WERI-Rb-1 (cell line): ENCODE measurements at regions not wholly inside any gene's neighbourhood (a gene's known extent, or its start where the extent isn't known, plus 50 kb on each side); places are given as distances from the start of the nearest gene placed in this dataset.

ENCODE experiments used
- DNase-seq: peaks from one replicate; pipeline ENCODE4 v3.0.0-alpha.2; 2020
- H3K27ac ChIP-seq: fragments of 250-450 bp; sonication (Bioruptor Pico); 2 replicates; pipeline ENCODE4 v1.5.1; 2020; ENCODE audit warnings: mild to moderate bottlenecking, moderate library complexity
- H3K27me3 ChIP-seq: fragments of 250-450 bp; sonication (Bioruptor Pico); 2 replicates; pipeline ENCODE4 v1.5.1; 2021; ENCODE audit warnings: mild to moderate bottlenecking, low read depth, moderate library complexity; ENCODE audit not compliant: insufficient read depth, severe bottlenecking
- H3K36me3 ChIP-seq: fragments of 250-450 bp; sonication (Bioruptor Pico); 2 replicates; pipeline ENCODE4 v1.5.1; 2020; ENCODE audit warnings: mild to moderate bottlenecking, moderate library complexity
- H3K4me3 ChIP-seq: 2 replicates; pipeline ENCODE4 v1.5.1; 2011; ENCODE audit warnings: low read depth, mild to moderate bottlenecking, control low read depth, low read length
- H3K9me3 ChIP-seq: fragments of 250-450 bp; sonication (Bioruptor Pico); 2 replicates; pipeline ENCODE4 v1.5.1; 2021; ENCODE audit warnings: mild to moderate bottlenecking, moderate library complexity; ENCODE audit not compliant: severe bottlenecking
- CTCF ChIP-seq: IDR thresholded peaks from 2 replicates; pipeline ENCODE4 v1.5.1; 2011; ENCODE audit warnings: low read depth, mild to moderate bottlenecking, control low read depth, inconsistent platforms, low read length

GRCh38 chr3:30962493-30962892 lies 68.0 kb upstream of the GADL1 start:
- TF ChIP-seq CTCF, result no peak
- Histone ChIP-seq H3K9me3 (no peaks in the 10 kb centered on the region), H3K4me3 (no peak overlapping the region), H3K27me3 (no peaks in the 10 kb centered on the region), H3K27ac (no peak overlapping the region), H3K36me3 (no peaks in the 10 kb centered on the region)
- no peak for DNase-seq

GRCh38 chr3:30963223-30963722 lies 68.8 kb upstream of the GADL1 start:
- H3K9me3 ChIP-seq, result no peaks in the 10 kb centered on the region
- no peak for DNase-seq
- H3K27me3 ChIP-seq, result no peaks in the 10 kb centered on the region
- no peak for TF ChIP-seq CTCF
- no peaks in the 10 kb centered on the region for H3K36me3 ChIP-seq
- no peak overlapping the region for H3K4me3 ChIP-seq
- H3K27ac ChIP-seq, result no peak overlapping the region

- H3K27ac ChIP-seq, result no peak overlapping the region
- H3K27me3 ChIP-seq, result no peaks in the 10 kb centered on the region
- H3K9me3 ChIP-seq, result no peaks in the 10 kb centered on the region
- H3K36me3 ChIP-seq, result no peaks in the 10 kb centered on the region
- TF ChIP-seq CTCF, result no peak
- no peak for DNase-seq
- no peak overlapping the region for H3K4me3 ChIP-seq
These were observed 70.2 kb upstream of the GADL1 start for GRCh38 chr3:30964612-30965011.

GRCh38 chr3:30966896-30967295 lies 72.4 kb upstream of the GADL1 start:
- no peak for DNase-seq
- H3K27me3 ChIP-seq, result no peaks in the 10 kb centered on the region
- H3K27ac ChIP-seq, result no peak overlapping the region
- no peaks in the 10 kb centered on the region for H3K9me3 ChIP-seq
- H3K4me3 ChIP-seq, result no peak overlapping the region
- no peaks in the 10 kb centered on the region for H3K36me3 ChIP-seq
- no peak for TF ChIP-seq CTCF

- peak; percentile 40; the same call in 1 of the 2 replicates for TF ChIP-seq CTCF
- Histone ChIP-seq H3K4me3 (no peak overlapping the region), H3K27me3 (no peaks in the 10 kb centered on the region), H3K27ac (no peak overlapping the region), H3K36me3 (no peaks in the 10 kb centered on the region), H3K9me3 (no peaks in the 10 kb centered on the region)
- peak; percentile 12 for DNase-seq
These were observed 75.7 kb upstream of the GADL1 start for GRCh38 chr3:30970183-30970582.

GRCh38 chr3:30972449-30972848 lies 78.0 kb upstream of the GADL1 start:
- Histone ChIP-seq H3K9me3 (no peaks in the 10 kb centered on the region), H3K4me3 (no peak overlapping the region), H3K27me3 (no peaks in the 10 kb centered on the region), H3K36me3 (no peaks in the 10 kb centered on the region), H3K27ac (no peak overlapping the region)
- no peak for DNase-seq
- no peak for TF ChIP-seq CTCF
